Fibroblast of mammary gland (primary cell): ENCODE measurements at regions not wholly inside any gene's neighbourhood (a gene's known extent, or its start where the extent isn't known, plus 50 kb on each side); places are given as distances from the start of the nearest gene placed in this dataset.
A peak's percentile ranks its signal among the peaks of the same experiment; 100 is the strongest.

Experiments
- DNase-seq: peaks from one replicate; pipeline ENCODE4 v3.0.0-alpha.2; 2010; ENCODE audit warnings: low read depth
- H3K4me3 ChIP-seq: 2 replicates; pipeline ENCODE4 v1.5.1; 2011; ENCODE audit warnings: low read depth, mild to moderate bottlenecking, low read length, moderate library complexity; ENCODE audit not compliant: control insufficient read depth
- CTCF ChIP-seq: conservative IDR thresholded peaks from 2 replicates; pipeline ENCODE4 v1.5.1; 2011; ENCODE audit warnings: low read depth, low read length, inconsistent platforms; ENCODE audit not compliant: control insufficient read depth, insufficient read depth

- no peak for TF ChIP-seq CTCF
- H3K4me3 ChIP-seq: no peak overlapping the region
- DNase-seq: no peak
Observed at GRCh38 chr14:50011242-50011641, 105.1 kb downstream of the VCPKMT start.

GRCh38 chr14:50012644-50013043 lies 103.7 kb downstream of the VCPKMT start:
- peak; percentile 82 for DNase-seq
- no peak for TF ChIP-seq CTCF
- H3K4me3 ChIP-seq: no peak overlapping the region

- H3K4me3 ChIP-seq: no peak overlapping the region
- DNase-seq: peak; percentile 25
Observed at GRCh38 chr14:50013198-50013918, 103.0 kb downstream of the VCPKMT start.

GRCh38 chr14:50013934-50014333 lies 102.4 kb downstream of the VCPKMT start:
- TF ChIP-seq CTCF: no peak
- no peak for DNase-seq
- H3K4me3 ChIP-seq: no peak overlapping the region

More at GRCh38 chr14:50013198-50013918, 103.0 kb downstream of the VCPKMT start:
- no peak for TF ChIP-seq CTCF

- no peak overlapping the region for H3K4me3 ChIP-seq
- no peak for TF ChIP-seq CTCF
- DNase-seq: no peak
Observed at GRCh38 chr14:50014809-50015430, 101.5 kb downstream of the VCPKMT start.

- H3K4me3 ChIP-seq: no peak overlapping the region
- no peak for DNase-seq
- no peak for TF ChIP-seq CTCF
Observed at GRCh38 chr14:50015716-50016115, 100.7 kb downstream of the VCPKMT start.
